ENCODE measurements at regions not wholly inside any gene's neighbourhood (a gene's known extent, or its start where the extent isn't known, plus 50 kb on each side); places are given as distances from the start of the nearest gene placed in this dataset.

DNA sequence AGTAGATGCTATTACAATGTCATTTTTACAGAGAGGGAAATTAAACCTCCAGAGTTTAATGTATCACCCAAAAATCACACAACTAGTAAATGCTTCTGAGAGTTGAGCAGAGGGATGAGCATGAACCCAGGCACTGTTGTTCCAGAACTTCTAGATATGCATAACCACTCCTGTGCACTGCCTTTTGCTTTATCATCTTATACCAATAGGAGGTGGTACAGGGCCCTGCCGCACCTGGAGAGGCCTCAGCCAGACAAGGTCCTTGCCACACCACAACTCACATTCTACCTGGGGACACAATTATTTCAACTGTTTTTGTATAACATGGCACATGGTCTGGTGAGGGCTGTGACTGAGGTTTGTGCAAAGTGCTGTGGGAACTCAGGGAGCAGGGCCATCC is 78.5 kb upstream of the NTRK3 start:
- H2AFZ ChIP-seq (replicated peaks), result no peak overlapping the region
- no peaks in the 10 kb centered on the region for H4K20me1 ChIP-seq (ENCODE audit: low read depth)
- DNase-seq (ENCODE audit: low spot score), result no peak
- H3K36me3 ChIP-seq, result no peaks in the 10 kb centered on the region
- Mint-ChIP-seq H3K4me3 (no peak overlapping the region), H3K36me3 (no peaks in the 10 kb centered on the region), H3K27ac (no peak overlapping the region), H3K4me1 (no peaks in the 10 kb centered on the region), H3K27me3 (ENCODE audit: insufficient read depth, low read depth) (no peaks in the 10 kb centered on the region), H3K9me3 (no peaks in the 10 kb centered on the region)
- no peak overlapping the region for H3K4me2 ChIP-seq
- no peak overlapping the region for H3K4me3 ChIP-seq
- no peaks in the 10 kb centered on the region for H3K27me3 ChIP-seq
- no peak overlapping the region for H3K9ac ChIP-seq
- no peaks in the 10 kb centered on the region for H3K4me1 ChIP-seq
- no peak overlapping the region for H3K27ac ChIP-seq
- no peaks in the 10 kb centered on the region for H3K79me2 ChIP-seq (ENCODE audit: low read depth)
- TF ChIP-seq CTCF (IDR thresholded peaks at IDR 0.05) (no peak), EZH2 (IDR thresholded peaks at IDR 0.05) (no peak), EZH2phosphoT487 (IDR thresholded peaks at IDR 0.05) (no peak)
- H3K9me3 ChIP-seq (ENCODE audit: low read depth), result no peaks in the 10 kb centered on the region
- H3F3A ChIP-seq (ENCODE audit: low read depth), result no peaks in the 10 kb centered on the region

- H3K27ac ChIP-seq, result no peak overlapping the region
- no peak overlapping the region for H3K4me3 ChIP-seq
- no peaks in the 10 kb centered on the region for H3K9me3 ChIP-seq (ENCODE audit: low read depth)
- no peaks in the 10 kb centered on the region for H3K36me3 ChIP-seq
- DNase-seq (ENCODE audit: low spot score), result no peak
- Mint-ChIP-seq H3K4me3 (no peak overlapping the region), H3K27ac (no peak overlapping the region), H3K36me3 (no peaks in the 10 kb centered on the region), H3K27me3 (ENCODE audit: insufficient read depth, low read depth) (no peaks in the 10 kb centered on the region), H3K4me1 (no peaks in the 10 kb centered on the region), H3K9me3 (no peaks in the 10 kb centered on the region)
- H3F3A ChIP-seq (ENCODE audit: low read depth), result no peaks in the 10 kb centered on the region
- no peaks in the 10 kb centered on the region for H4K20me1 ChIP-seq (ENCODE audit: low read depth)
- no peak overlapping the region for H3K4me2 ChIP-seq
- H3K9ac ChIP-seq, result no peak overlapping the region
- no peaks in the 10 kb centered on the region for H3K4me1 ChIP-seq
- no peaks in the 10 kb centered on the region for H3K79me2 ChIP-seq (ENCODE audit: low read depth)
- TF ChIP-seq EZH2phosphoT487 (IDR thresholded peaks at IDR 0.05), result no peak
- TF ChIP-seq EZH2 (IDR thresholded peaks at IDR 0.05), result no peak
- no peak for TF ChIP-seq CTCF (IDR thresholded peaks at IDR 0.05)
- H3K27me3 ChIP-seq, result no peaks in the 10 kb centered on the region
- H2AFZ ChIP-seq (replicated peaks), result no peak overlapping the region
These were observed 77.9 kb upstream of the NTRK3 start for GRCh38 chr15:88334436-88334835.

DNA sequence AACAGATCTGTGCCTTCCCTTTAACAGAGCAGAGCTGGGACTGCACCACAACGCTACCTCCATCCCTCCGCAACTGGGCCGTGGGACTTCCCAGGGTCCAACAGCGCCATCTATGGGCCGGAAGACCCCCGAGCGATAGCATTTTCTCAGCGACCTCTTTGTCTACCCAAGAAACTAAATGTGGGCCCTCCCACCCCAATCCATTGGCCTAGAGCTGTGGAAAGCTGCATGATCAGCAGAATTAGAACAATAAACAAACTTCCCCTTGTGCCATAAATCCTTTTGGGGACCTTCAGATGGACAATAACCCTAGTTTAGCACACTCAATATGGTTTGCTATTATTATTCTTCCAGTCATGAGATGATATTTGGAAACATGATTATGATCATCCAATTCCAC is 74.8 kb upstream of the NTRK3 start:
- H3K4me1 Mint-ChIP-seq, result no peaks in the 10 kb centered on the region
- H3K4me3 Mint-ChIP-seq, result no peak overlapping the region
- Histone ChIP-seq H2AFZ (replicated peaks) (peak overlapping the region; percentile 61), H3K9ac (no peak overlapping the region), H3K27ac (no peak overlapping the region), H3K79me2 (ENCODE audit: low read depth) (no peaks in the 10 kb centered on the region), H3K4me3 (no peak overlapping the region), H3K4me2 (no peak overlapping the region), H3K9me3 (ENCODE audit: low read depth) (no peaks in the 10 kb centered on the region), H3K4me1 (no peaks in the 10 kb centered on the region), H3K27me3 (no peaks in the 10 kb centered on the region), H3F3A (ENCODE audit: low read depth) (no peaks in the 10 kb centered on the region), H4K20me1 (ENCODE audit: low read depth) (no peaks in the 10 kb centered on the region), H3K36me3 (no peaks in the 10 kb centered on the region)
- H3K27me3 Mint-ChIP-seq (ENCODE audit: insufficient read depth, low read depth), result peaks cover 2% of the 10 kb centered on the region
- H3K36me3 Mint-ChIP-seq, result no peaks in the 10 kb centered on the region
- no peak overlapping the region for H3K27ac Mint-ChIP-seq
- no peaks in the 10 kb centered on the region for H3K9me3 Mint-ChIP-seq
- peak; percentile 90 for DNase-seq (ENCODE audit: low spot score)
- TF ChIP-seq EZH2phosphoT487 (IDR thresholded peaks at IDR 0.05) (no peak), EZH2 (IDR thresholded peaks at IDR 0.05) (no peak), CTCF (IDR thresholded peaks at IDR 0.05) (peak; percentile 87)

GRCh38 chr15:88326924-88327323 is 70.4 kb upstream of the NTRK3 start:
- no peak overlapping the region for H3K27ac Mint-ChIP-seq
- H3K27ac ChIP-seq, result no peak overlapping the region
- no peak overlapping the region for H3K4me3 Mint-ChIP-seq
- H3K79me2 ChIP-seq (ENCODE audit: low read depth), result no peaks in the 10 kb centered on the region
- no peaks in the 10 kb centered on the region for H3K9me3 ChIP-seq (ENCODE audit: low read depth)
- H3K4me3 ChIP-seq, result no peak overlapping the region
- DNase-seq (ENCODE audit: low spot score), result no peak
- H3F3A ChIP-seq (ENCODE audit: low read depth), result no peaks in the 10 kb centered on the region
- H3K4me2 ChIP-seq, result no peak overlapping the region
- no peaks in the 10 kb centered on the region for H3K4me1 ChIP-seq
- H3K27me3 Mint-ChIP-seq (ENCODE audit: insufficient read depth, low read depth), result peaks cover 5% of the 10 kb centered on the region
- TF ChIP-seq CTCF (IDR thresholded peaks at IDR 0.05), result no peak
- no peak for TF ChIP-seq EZH2phosphoT487 (IDR thresholded peaks at IDR 0.05)
- no peaks in the 10 kb centered on the region for H3K27me3 ChIP-seq
- H3K36me3 Mint-ChIP-seq, result no peaks in the 10 kb centered on the region
- no peaks in the 10 kb centered on the region for H4K20me1 ChIP-seq (ENCODE audit: low read depth)
- H3K9me3 Mint-ChIP-seq, result no peaks in the 10 kb centered on the region
- no peaks in the 10 kb centered on the region for H3K36me3 ChIP-seq
- H2AFZ ChIP-seq (replicated peaks), result no peak overlapping the region
- H3K4me1 Mint-ChIP-seq, result no peaks in the 10 kb centered on the region
- no peak overlapping the region for H3K9ac ChIP-seq
